Sigmoid colon (tissue), 6 donors: ENCODE measurements at regions not wholly inside any gene's neighbourhood (a gene's known extent, or its start where the extent isn't known, plus 50 kb on each side); places are given as distances from the start of the nearest gene placed in this dataset.

Experiments
- DNase-seq: peaks from one replicate; pipeline ENCODE4 v3.0.0-alpha.2; 2019
- H3K27ac ChIP-seq, 4 donors: fragments of 200-600 bp; sonication (generic); one replicate each; pipeline ENCODE4 v1.5.1; 2016 to 2019; ENCODE audit warnings: mild to moderate bottlenecking in 1 of 4
- H3K27me3 ChIP-seq, 3 donors: fragments of 200-600 bp; sonication (generic); one replicate each; pipeline ENCODE4 v1.5.1; 2019; ENCODE audit warnings: mild to moderate bottlenecking in 1 of 3
- H3K36me3 ChIP-seq, 4 donors: fragments of 200-600 bp; sonication (generic); one replicate each; pipeline ENCODE4 v1.5.1; 2016 to 2019
- H3K4me1 ChIP-seq, 4 donors: fragments of 200-600 bp; sonication (generic); one replicate each; pipeline ENCODE4 v1.5.1; 2017 to 2019
- H3K4me3 ChIP-seq, 4 donors: fragments of 200-600 bp; sonication (generic); one replicate each; pipeline ENCODE4 v1.5.1; 2017 to 2019; ENCODE audit warnings: mild to moderate bottlenecking in 2 of 4, moderate library complexity in 1 of 4
- H3K9me3 ChIP-seq, 4 donors: fragments of 200-600 bp in 3 of 4; sonication (generic) in 3 of 4; one replicate each; pipeline versions ENCODE4 v1.5.1 to v1.6.1; 2013 to 2019
- CTCF ChIP-seq, 4 experiments: fragments of 450-650 bp in 3 of 4; fragments of 200-600 bp in 1 of 4; IDR thresholded peaks; one replicate each; pipeline ENCODE4 v1.5.1; 2016 to 2019; ENCODE audit warnings: antibody characterized with exemption in 4 of 4, mild to moderate bottlenecking in 3 of 4, moderate library complexity in 2 of 4
- EP300 ChIP-seq, 4 donors: sonication (generic); formaldehyde crosslinking; IDR thresholded peaks; one replicate each; pipeline ENCODE4 v1.6.1; 2017; ENCODE audit warnings: antibody characterized with exemption in 4 of 4
- POLR2A ChIP-seq, 2 donors: fragments of 450-650 bp; IDR thresholded peaks; one replicate each; pipeline ENCODE4 v1.6.1; 2016; ENCODE audit warnings: antibody characterized with exemption in 2 of 2, mild to moderate bottlenecking in 2 of 2, moderate library complexity in 2 of 2
- POLR2AphosphoS5 ChIP-seq, 4 donors: sonication (generic); formaldehyde crosslinking; IDR thresholded peaks; one replicate each; pipeline ENCODE4 v1.6.1; 2017; ENCODE audit warnings: antibody characterized with exemption in 4 of 4
- WGBS, 2 donors: extraction: QIAGEN DNeasy Blood & Tissue Kit; methylation state at CpG; one replicate each; pipeline ENCODE4 v1.1.7; 2013; 5-methylcytosine and 5-hydroxymethylcytosine counted together
- intact Hi-C: fragments of 100-400 bp; cut with DNase I; formaldehyde crosslinking; loops from one replicate; pipeline ENCODE4 v1.15.1; 2023
- donor health status: healthy with polysubstance abuse.
- donor health status: healthy.

- Histone ChIP-seq H3K27me3 (no peaks in the 10 kb centered on the region), H3K9me3 (no peaks in the 10 kb centered on the region), H3K27ac (no peak overlapping the region), H3K4me3 (no peak overlapping the region), H3K36me3 (no peaks in the 10 kb centered on the region), H3K4me1 (no peaks in the 10 kb centered on the region)
- intact Hi-C loops: no loop called here
- WGBS, 2 donors: 87 to 91% methylated on average over 11 of the region's 11 CpGs
- TF ChIP-seq POLR2AphosphoS5 (IDR thresholded peaks at IDR 0.05): no peak
- TF ChIP-seq POLR2A (IDR thresholded peaks at IDR 0.05): no peak
- no peak for TF ChIP-seq CTCF (IDR thresholded peaks at IDR 0.05)
- no peak for TF ChIP-seq EP300 (IDR thresholded peaks at IDR 0.05)
- DNase-seq: no peak
Measured at GRCh38 chrX:40521868-40522450, 58.8 kb upstream of the ATP6AP2 start.

DNA sequence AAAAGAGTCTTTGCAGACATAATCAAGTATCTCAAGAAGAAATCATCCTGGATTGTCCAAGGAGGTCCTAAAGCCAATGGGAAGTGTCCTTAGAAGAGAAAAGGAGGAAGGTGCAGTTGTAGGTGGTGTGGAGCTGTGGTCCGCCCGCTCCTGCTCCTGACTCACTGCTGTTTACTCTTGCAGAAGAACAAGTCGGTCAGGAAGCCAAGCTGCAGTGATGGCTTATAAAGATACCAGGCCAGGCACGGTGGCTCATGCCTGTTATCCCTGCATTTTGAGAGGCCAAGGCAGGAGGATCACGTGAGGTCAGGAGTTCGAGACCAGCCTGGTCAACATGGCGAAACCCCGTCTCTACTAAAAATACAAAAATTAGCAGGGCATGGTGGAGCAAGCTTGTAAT is 66.4 kb upstream of the ATP6AP2 start:
- DNase-seq: no peak
- Histone ChIP-seq H3K36me3 (no peaks in the 10 kb centered on the region), H3K9me3 (no peaks in the 10 kb centered on the region), H3K27me3 (no peaks in the 10 kb centered on the region), H3K4me1 (no peaks in the 10 kb centered on the region), H3K4me3 (no peak overlapping the region), H3K27ac (no peak overlapping the region)
- intact Hi-C loops: no loop called here
- 69 to 78% methylated on average over 8 of the region's 8 CpGs for WGBS, 2 donors
- TF ChIP-seq CTCF (IDR thresholded peaks at IDR 0.05): no peak
- TF ChIP-seq POLR2A (IDR thresholded peaks at IDR 0.05): no peak
- TF ChIP-seq POLR2AphosphoS5 (IDR thresholded peaks at IDR 0.05): no peak
- TF ChIP-seq EP300 (IDR thresholded peaks at IDR 0.05): no peak

DNA sequence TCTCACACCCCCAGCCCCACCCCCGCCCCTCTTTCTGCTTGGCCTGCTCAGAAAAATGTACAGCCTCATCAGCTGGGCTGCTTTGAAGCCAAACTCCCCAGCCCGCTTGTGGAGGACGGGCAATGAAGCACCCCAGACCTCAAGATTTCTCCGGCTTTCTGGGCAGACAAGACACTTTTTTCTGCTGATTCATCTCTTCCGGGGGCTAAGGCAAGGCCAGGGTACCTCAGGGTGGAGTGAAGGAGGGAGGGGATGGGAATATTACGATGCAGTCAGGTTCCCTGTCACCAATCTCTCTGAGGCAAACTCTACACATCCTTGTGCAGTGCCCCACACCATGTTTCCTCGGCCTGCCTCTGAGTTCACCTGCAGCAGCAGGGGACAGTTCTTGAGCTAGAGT is 66.9 kb upstream of the ATP6AP2 start:
- intact Hi-C loops: no loop called here
- Histone ChIP-seq H3K9me3 (no peaks in the 10 kb centered on the region), H3K4me3 (no peak overlapping the region), H3K27me3 (no peaks in the 10 kb centered on the region), H3K36me3 (no peaks in the 10 kb centered on the region), H3K27ac (no peak overlapping the region), H3K4me1 (no peaks in the 10 kb centered on the region)
- no peak for TF ChIP-seq CTCF (IDR thresholded peaks at IDR 0.05)
- TF ChIP-seq POLR2AphosphoS5 (IDR thresholded peaks at IDR 0.05): no peak
- no peak for TF ChIP-seq POLR2A (IDR thresholded peaks at IDR 0.05)
- no peak for TF ChIP-seq EP300 (IDR thresholded peaks at IDR 0.05)
- WGBS, 2 donors: 78 to 85% methylated on average over 7 of the region's 7 CpGs
- DNase-seq: no peak

GRCh38 chrX:40513012-40513411 is 67.8 kb upstream of the ATP6AP2 start:
- H3K36me3 ChIP-seq: no peaks in the 10 kb centered on the region
- no peaks in the 10 kb centered on the region for H3K27me3 ChIP-seq
- H3K9me3 ChIP-seq: no peaks in the 10 kb centered on the region
- DNase-seq: no peak
- no peak overlapping the region for H3K27ac ChIP-seq
- intact Hi-C loops: no loop called here
- no peak overlapping the region for H3K4me3 ChIP-seq
- TF ChIP-seq POLR2AphosphoS5 (IDR thresholded peaks at IDR 0.05): no peak
- TF ChIP-seq CTCF (IDR thresholded peaks at IDR 0.05): no peak
- no peak for TF ChIP-seq EP300 (IDR thresholded peaks at IDR 0.05)
- TF ChIP-seq POLR2A (IDR thresholded peaks at IDR 0.05): no peak
- no peaks in the 10 kb centered on the region for H3K4me1 ChIP-seq
- 90 to 91% methylated on average over 5 of the region's 5 CpGs for WGBS, 2 donors

- Histone ChIP-seq H3K4me1 (no peaks in the 10 kb centered on the region), H3K9me3 (no peaks in the 10 kb centered on the region), H3K36me3 (no peaks in the 10 kb centered on the region), H3K4me3 (no peak overlapping the region), H3K27ac (no peak overlapping the region), H3K27me3 (no peaks in the 10 kb centered on the region)
- WGBS, 2 donors: 96% methylated on average over 7 of the region's 7 CpGs
- no peak for DNase-seq
- intact Hi-C loops: no loop called here
- TF ChIP-seq POLR2A (IDR thresholded peaks at IDR 0.05) (no peak), CTCF (IDR thresholded peaks at IDR 0.05) (no peak), EP300 (IDR thresholded peaks at IDR 0.05) (no peak)
Measured at GRCh38 chrX:40511258-40511657, 69.5 kb upstream of the ATP6AP2 start.
